Suprapubic skin (tissue), 4 donors: ENCODE measurements at regions not wholly inside any gene's neighbourhood (a gene's known extent, or its start where the extent isn't known, plus 50 kb on each side); places are given as distances from the start of the nearest gene placed in this dataset.

Source experiments
- DNase-seq, 2 donors: peaks; one replicate each; pipeline ENCODE4 v3.0.0-alpha.2; 2019; ENCODE audit warnings: low spot score in 2 of 2
- H3K27ac ChIP-seq: fragments of 200-600 bp; sonication (generic); one replicate; pipeline ENCODE4 v1.5.1; 2019
- H3K27me3 ChIP-seq: fragments of 200-600 bp; sonication (generic); one replicate; pipeline ENCODE4 v1.5.1; 2019
- H3K36me3 ChIP-seq: fragments of 200-600 bp; sonication (generic); one replicate; pipeline ENCODE4 v1.5.1; 2019
- H3K4me1 ChIP-seq: fragments of 200-600 bp; sonication (generic); one replicate; pipeline ENCODE4 v1.5.1; 2019
- H3K4me3 ChIP-seq: fragments of 200-600 bp; sonication (generic); one replicate; pipeline ENCODE4 v1.5.1; 2019; ENCODE audit warnings: mild to moderate bottlenecking
- H3K9me3 ChIP-seq: fragments of 200-600 bp; sonication (generic); one replicate; pipeline ENCODE4 v1.5.1; 2019
- EP300 ChIP-seq: sonication (generic); formaldehyde crosslinking; IDR thresholded peaks from one replicate; pipeline ENCODE4 v1.6.1; 2017; ENCODE audit warnings: antibody characterized with exemption
- POLR2A ChIP-seq, 2 donors: fragments of 450-650 bp; IDR thresholded peaks; one replicate each; pipeline ENCODE4 v1.6.1; 2017; ENCODE audit warnings: antibody characterized with exemption in 2 of 2, mild to moderate bottlenecking in 2 of 2, moderate library complexity in 2 of 2
- POLR2AphosphoS5 ChIP-seq, 3 donors: sonication (generic); formaldehyde crosslinking; IDR thresholded peaks; one replicate each; pipeline ENCODE4 v1.6.1; 2017; ENCODE audit warnings: antibody characterized with exemption in 3 of 3
- WGBS: methylation state at CpG from one replicate; pipeline ENCODE4 v1.1.5; 2018; 5-methylcytosine and 5-hydroxymethylcytosine counted together
- TF ChIP-seq, protein P1 (sequence below), 2 donors: fragments of 200-600 bp in 1 of 2; fragments of 450-650 bp in 1 of 2; sonication (generic) in 1 of 2; IDR thresholded peaks; one replicate each; pipeline ENCODE4 v1.5.1; 2016 to 2019; ENCODE audit warnings: antibody characterized with exemption in 2 of 2, mild to moderate bottlenecking in 1 of 2, moderate library complexity in 1 of 2

DNA sequence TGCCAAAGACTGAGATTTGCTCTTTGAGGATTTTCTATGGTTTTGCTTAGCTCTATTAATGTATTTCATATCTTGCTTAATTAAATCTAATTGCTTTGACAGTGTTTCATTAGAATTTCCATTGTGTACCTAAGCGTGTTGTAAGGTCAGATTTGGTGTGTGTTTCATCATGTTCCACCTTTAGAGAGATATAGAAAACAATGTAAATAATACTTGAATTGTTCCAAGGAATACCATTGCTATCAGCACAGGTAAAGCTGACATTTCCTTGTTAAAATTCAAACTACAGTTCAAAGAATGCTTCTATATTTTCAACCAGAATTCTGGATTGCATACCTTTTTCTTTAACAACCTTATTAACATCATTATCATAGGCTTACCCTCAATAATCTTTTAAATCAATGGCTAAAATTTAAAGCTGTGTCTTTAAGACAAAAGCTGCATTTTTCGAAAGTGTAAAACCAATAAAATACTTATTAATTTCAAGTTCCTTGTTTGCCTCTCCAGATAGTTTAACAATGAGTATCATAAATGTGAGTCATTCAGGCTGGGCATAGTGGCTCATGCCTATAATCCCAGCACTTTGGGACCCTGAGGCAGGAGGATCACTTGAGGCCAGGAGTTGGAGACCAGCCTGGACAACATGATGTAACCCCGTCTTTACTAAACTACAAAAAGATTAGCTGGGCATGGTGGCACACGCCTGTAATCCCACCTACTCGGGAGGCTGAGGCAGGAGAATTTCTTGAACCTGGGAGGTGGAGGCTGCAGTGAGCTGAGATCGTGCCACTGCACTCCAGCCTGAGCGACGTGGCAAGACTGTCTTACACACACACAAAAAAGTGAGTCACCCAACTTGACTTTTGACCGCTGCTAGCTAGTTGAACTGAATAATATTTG lies 188.0 kb upstream of the PKDCC start:
- Histone ChIP-seq H3K4me1 (no peaks in the 10 kb centered on the region), H3K27ac (no peak overlapping the region), H3K27me3 (peaks cover 1% of the 10 kb centered on the region), H3K4me3 (no peak overlapping the region), H3K9me3 (no peaks in the 10 kb centered on the region), H3K36me3 (no peaks in the 10 kb centered on the region)
- no peak for DNase-seq
- TF ChIP-seq, protein P1, sequence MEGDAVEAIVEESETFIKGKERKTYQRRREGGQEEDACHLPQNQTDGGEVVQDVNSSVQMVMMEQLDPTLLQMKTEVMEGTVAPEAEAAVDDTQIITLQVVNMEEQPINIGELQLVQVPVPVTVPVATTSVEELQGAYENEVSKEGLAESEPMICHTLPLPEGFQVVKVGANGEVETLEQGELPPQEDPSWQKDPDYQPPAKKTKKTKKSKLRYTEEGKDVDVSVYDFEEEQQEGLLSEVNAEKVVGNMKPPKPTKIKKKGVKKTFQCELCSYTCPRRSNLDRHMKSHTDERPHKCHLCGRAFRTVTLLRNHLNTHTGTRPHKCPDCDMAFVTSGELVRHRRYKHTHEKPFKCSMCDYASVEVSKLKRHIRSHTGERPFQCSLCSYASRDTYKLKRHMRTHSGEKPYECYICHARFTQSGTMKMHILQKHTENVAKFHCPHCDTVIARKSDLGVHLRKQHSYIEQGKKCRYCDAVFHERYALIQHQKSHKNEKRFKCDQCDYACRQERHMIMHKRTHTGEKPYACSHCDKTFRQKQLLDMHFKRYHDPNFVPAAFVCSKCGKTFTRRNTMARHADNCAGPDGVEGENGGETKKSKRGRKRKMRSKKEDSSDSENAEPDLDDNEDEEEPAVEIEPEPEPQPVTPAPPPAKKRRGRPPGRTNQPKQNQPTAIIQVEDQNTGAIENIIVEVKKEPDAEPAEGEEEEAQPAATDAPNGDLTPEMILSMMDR (IDR thresholded peaks at IDR 0.05): no peak
- TF ChIP-seq POLR2A (IDR thresholded peaks at IDR 0.05) (no peak), POLR2AphosphoS5 (IDR thresholded peaks at IDR 0.05) (no peak), EP300 (no peak)
- 72% methylated on average over 9 of the region's 9 CpGs for WGBS

DNA sequence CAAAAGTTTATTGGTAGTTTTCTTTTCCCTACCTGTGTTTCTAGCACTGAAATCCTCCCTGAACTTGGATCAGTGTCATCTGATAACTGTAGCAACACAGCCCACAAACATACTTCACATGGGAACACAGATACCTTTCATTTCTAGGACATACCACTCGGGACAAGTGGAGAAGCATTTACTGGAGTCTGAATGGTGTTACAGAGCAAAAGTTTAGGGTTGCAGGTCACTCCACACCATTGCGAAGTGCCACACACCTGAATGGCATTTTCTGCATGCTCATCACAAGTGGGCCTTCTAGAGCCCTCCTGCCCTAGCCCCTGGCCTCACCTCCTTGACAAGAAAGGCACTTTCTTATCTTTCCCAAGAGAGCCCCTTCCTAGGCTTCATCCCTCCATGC lies 184.8 kb upstream of the PKDCC start:
- Histone ChIP-seq H3K4me1 (no peaks in the 10 kb centered on the region), H3K4me3 (no peak overlapping the region), H3K9me3 (no peaks in the 10 kb centered on the region), H3K36me3 (no peaks in the 10 kb centered on the region), H3K27ac (no peak overlapping the region), H3K27me3 (peaks cover 2% of the 10 kb centered on the region)
- 89% methylated on average over 2 of the region's 2 CpGs for WGBS
- TF ChIP-seq, protein P1 (IDR thresholded peaks at IDR 0.05): no peak
- TF ChIP-seq POLR2A (IDR thresholded peaks at IDR 0.05): no peak
- TF ChIP-seq EP300: no peak
- TF ChIP-seq POLR2AphosphoS5 (IDR thresholded peaks at IDR 0.05): no peak
- DNase-seq: no peak

DNA sequence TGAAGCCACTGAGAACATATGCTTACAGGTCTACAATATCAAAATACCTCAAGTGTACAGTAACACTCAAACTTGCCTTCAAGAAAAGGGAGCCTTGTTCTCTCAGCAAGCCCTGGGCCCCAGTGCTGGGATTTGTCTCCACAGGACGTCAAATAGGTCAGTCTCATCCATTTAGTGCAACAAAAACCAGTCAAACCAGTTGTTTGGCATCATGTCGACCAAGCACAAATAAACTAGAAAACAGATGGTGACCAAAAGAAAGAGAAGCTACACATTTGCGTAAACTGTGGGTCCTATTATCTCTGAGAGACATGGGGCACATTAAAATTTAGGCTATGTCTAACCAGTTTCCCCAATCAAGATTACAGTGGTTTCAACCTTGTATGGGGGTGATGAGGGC lies 182.6 kb upstream of the PKDCC start:
- peaks cover 3% of the 10 kb centered on the region for H3K4me1 ChIP-seq
- TF ChIP-seq, protein P1 (IDR thresholded peaks at IDR 0.05): no peak
- WGBS: 67% methylated on average over 3 of the region's 3 CpGs
- no peak overlapping the region for H3K27ac ChIP-seq
- peaks cover 2% of the 10 kb centered on the region for H3K27me3 ChIP-seq
- no peaks in the 10 kb centered on the region for H3K36me3 ChIP-seq
- no peaks in the 10 kb centered on the region for H3K9me3 ChIP-seq
- H3K4me3 ChIP-seq: no peak overlapping the region
- DNase-seq: no peak

DNA sequence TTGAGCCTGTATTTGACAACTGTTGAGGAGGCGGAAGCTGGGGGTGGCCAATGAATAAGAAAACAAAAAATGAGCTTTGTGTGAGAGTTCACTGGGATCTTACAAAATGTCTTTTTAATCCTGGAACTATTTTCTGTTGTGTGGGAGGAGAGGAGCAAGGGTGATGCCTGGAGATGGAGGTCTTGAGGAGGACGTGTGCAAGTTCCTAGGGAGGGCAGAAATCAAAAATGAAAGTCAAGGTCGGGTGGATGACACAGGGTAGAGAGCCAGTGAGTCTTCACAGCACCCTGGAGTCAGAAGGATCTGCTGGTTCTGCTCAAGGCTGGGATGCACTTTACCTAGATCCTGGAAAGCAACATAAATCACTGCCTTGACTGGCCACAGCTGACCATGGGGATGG lies 180.3 kb upstream of the PKDCC start:
- DNase-seq: no peak
- peaks cover 2% of the 10 kb centered on the region for H3K27me3 ChIP-seq
- 62% methylated on average over 3 of the region's 3 CpGs for WGBS
- TF ChIP-seq EP300 (no peak), POLR2A (IDR thresholded peaks at IDR 0.05) (no peak), POLR2AphosphoS5 (IDR thresholded peaks at IDR 0.05) (no peak)
- TF ChIP-seq, protein P1 (IDR thresholded peaks at IDR 0.05): no peak
- H3K4me1 ChIP-seq: peaks cover 3% of the 10 kb centered on the region
- no peaks in the 10 kb centered on the region for H3K36me3 ChIP-seq
- H3K9me3 ChIP-seq: no peaks in the 10 kb centered on the region
- H3K27ac ChIP-seq: no peak overlapping the region
- H3K4me3 ChIP-seq: no peak overlapping the region

DNA sequence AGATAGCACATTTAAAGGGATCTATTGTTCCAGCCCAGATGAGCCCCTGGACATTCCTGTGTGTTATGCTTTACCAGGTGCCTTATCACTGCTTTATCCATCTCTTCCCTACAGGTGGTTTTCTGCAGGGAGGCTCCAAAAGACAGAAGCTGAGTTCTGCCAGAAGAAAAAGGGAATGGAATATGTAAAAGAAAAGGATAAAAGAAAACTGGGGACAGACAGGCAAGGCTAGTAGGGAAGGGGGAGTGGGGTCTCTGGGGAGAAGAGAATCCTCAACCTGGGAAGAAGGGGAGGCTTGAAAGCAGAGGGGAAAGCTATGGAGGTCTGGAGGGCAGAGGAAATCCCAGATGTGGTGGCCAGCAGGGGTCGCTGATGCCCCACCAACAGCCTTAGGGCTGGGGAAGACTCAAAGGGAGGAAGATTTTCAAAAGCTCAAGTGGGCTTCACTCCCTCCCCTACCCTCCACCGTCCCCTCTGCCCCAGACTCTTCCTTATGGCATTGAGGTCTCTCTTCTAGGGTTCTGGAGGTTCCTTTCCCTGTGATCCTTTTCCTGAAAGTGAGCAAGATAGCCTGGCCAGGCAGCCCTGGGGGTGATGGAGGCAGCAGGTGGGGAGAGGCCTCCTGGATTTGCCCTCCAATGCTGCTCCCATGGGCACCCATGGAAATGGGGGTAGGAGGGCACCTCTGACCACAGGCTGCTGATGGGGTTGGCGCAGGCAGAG lies 178.1 kb upstream of the PKDCC start:
- Histone ChIP-seq H3K9me3 (no peaks in the 10 kb centered on the region), H3K27me3 (peaks cover 2% of the 10 kb centered on the region), H3K4me1 (peaks cover 3% of the 10 kb centered on the region), H3K36me3 (no peaks in the 10 kb centered on the region), H3K4me3 (no peak overlapping the region), H3K27ac (no peak overlapping the region)
- 23% methylated on average over 3 of the region's 3 CpGs for WGBS
- TF ChIP-seq POLR2AphosphoS5 (IDR thresholded peaks at IDR 0.05) (no peak), EP300 (no peak), POLR2A (IDR thresholded peaks at IDR 0.05) (no peak)
- TF ChIP-seq, protein P1 (IDR thresholded peaks at IDR 0.05): peak; percentile 67 to 76
- peak in 1 of 2 donors; percentile 78 for DNase-seq
